Immature natural killer cell (primary cell): ENCODE measurements at regions not wholly inside any gene's neighbourhood (a gene's known extent, or its start where the extent isn't known, plus 50 kb on each side); places are given as distances from the start of the nearest gene placed in this dataset.

Experiments used
- DNase-seq, 3 donors: peaks; one replicate each; pipeline ENCODE4 v3.0.0; 2022; ENCODE audit warnings: mixed read lengths in 1 of 3
- H3K27ac Mint-ChIP-seq, 6 donors: one replicate each; pipeline ENCODE4 v1.8.0; 2020; ENCODE audit warnings: mixed read lengths in 6 of 6, mild to moderate bottlenecking in 5 of 6, inconsistent platforms in 4 of 6, moderate library complexity in 3 of 6
- H3K27me3 Mint-ChIP-seq, 3 donors: one replicate each; pipeline ENCODE4 v1.8.0; 2020 to 2021; ENCODE audit warnings: low read depth in 3 of 3, mild to moderate bottlenecking in 3 of 3, mixed read lengths in 3 of 3, moderate library complexity in 3 of 3, inconsistent platforms in 1 of 3
- H3K36me3 Mint-ChIP-seq, 3 donors: one replicate each; pipeline ENCODE4 v1.8.0; 2020; ENCODE audit warnings: mixed read lengths in 3 of 3, inconsistent platforms in 2 of 3, mild to moderate bottlenecking in 2 of 3
- H3K4me1 Mint-ChIP-seq, 2 donors: one replicate each; pipeline ENCODE4 v1.8.0; 2020; ENCODE audit warnings: inconsistent platforms in 2 of 2, mild to moderate bottlenecking in 2 of 2, mixed read lengths in 2 of 2, moderate library complexity in 1 of 2
- H3K4me3 Mint-ChIP-seq, 5 donors: one replicate each; pipeline ENCODE4 v1.8.0; 2020; ENCODE audit warnings: mild to moderate bottlenecking in 5 of 5, mixed read lengths in 5 of 5, inconsistent platforms in 3 of 5, moderate library complexity in 3 of 5
- H3K9me3 Mint-ChIP-seq, 6 donors: one replicate each; pipeline ENCODE4 v1.8.0; 2020; ENCODE audit warnings: mild to moderate bottlenecking in 6 of 6, mixed read lengths in 6 of 6, inconsistent platforms in 4 of 6, moderate library complexity in 3 of 6

GRCh38 chr18:78146136-78147085 is 833.2 kb upstream of the SALL3 start:
- Mint-ChIP-seq H3K4me3 (no peak overlapping the region), H3K27me3 (no peaks in the 10 kb centered on the region), H3K9me3 (no peaks in the 10 kb centered on the region), H3K27ac (no peak overlapping the region), H3K36me3 (no peaks in the 10 kb centered on the region), H3K4me1 (no peaks in the 10 kb centered on the region)
- DNase-seq: no peak

DNA sequence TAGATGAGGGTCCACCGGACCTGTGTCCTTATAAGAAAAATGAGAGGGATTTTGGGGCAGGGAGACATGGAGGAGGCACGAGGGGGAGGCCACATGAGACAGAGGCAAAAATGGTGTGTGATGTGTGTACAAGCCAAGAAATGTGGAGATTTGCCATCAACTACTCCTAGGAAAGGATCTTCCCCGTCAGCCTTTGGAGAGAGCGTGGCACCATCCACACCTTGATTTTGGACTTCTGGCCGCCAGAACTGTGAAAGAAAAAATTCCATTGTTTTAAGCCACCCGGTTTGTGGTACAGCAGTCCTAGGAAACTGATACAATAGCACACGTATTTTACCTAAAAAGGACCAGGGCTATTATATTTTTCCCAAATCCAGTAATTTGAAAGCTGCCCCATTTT is 829.0 kb upstream of the SALL3 start:
- H3K4me3 Mint-ChIP-seq: no peak overlapping the region
- no peaks in the 10 kb centered on the region for H3K9me3 Mint-ChIP-seq
- no peak overlapping the region for H3K27ac Mint-ChIP-seq
- H3K36me3 Mint-ChIP-seq: no peaks in the 10 kb centered on the region
- no peaks in the 10 kb centered on the region for H3K27me3 Mint-ChIP-seq
- DNase-seq: no peak
- no peaks in the 10 kb centered on the region for H3K4me1 Mint-ChIP-seq

DNA sequence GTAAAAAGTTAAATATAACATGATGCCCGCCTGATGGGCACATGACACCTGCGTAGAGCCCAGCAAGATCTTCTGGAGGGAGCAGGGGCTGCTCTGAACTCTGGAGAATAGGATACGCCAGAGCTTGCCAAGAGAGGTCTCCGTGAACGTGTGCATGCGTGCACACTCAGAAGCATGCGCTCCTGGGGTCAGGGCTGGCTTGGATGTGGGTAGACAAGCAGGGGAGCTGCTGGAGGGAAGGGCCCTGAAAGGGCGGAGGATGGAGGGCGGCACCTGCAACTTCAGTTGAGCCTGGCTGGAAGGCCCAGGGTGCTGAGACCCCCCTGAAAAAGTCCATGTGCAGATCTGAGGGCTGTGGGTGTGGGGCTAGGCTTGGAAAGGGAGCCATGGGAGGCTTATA is 828.4 kb upstream of the SALL3 start:
- no peaks in the 10 kb centered on the region for H3K36me3 Mint-ChIP-seq
- H3K4me3 Mint-ChIP-seq: no peak overlapping the region
- H3K27me3 Mint-ChIP-seq: no peaks in the 10 kb centered on the region
- no peak overlapping the region for H3K27ac Mint-ChIP-seq
- DNase-seq: no peak
- no peaks in the 10 kb centered on the region for H3K9me3 Mint-ChIP-seq
- H3K4me1 Mint-ChIP-seq: no peaks in the 10 kb centered on the region

GRCh38 chr18:78151948-78152725 is 827.5 kb upstream of the SALL3 start:
- H3K4me3 Mint-ChIP-seq: no peak overlapping the region

GRCh38 chr18:78153362-78153761 is 826.3 kb upstream of the SALL3 start:
- Mint-ChIP-seq H3K36me3 (no peaks in the 10 kb centered on the region), H3K27me3 (no peaks in the 10 kb centered on the region), H3K4me3 (no peak overlapping the region), H3K4me1 (no peaks in the 10 kb centered on the region), H3K9me3 (no peaks in the 10 kb centered on the region), H3K27ac (no peak overlapping the region)
- no peak for DNase-seq

More at GRCh38 chr18:78151948-78152725, 827.5 kb upstream of the SALL3 start:
- no peaks in the 10 kb centered on the region for H3K36me3 Mint-ChIP-seq
- H3K4me1 Mint-ChIP-seq: no peaks in the 10 kb centered on the region
- no peaks in the 10 kb centered on the region for H3K9me3 Mint-ChIP-seq
- no peak overlapping the region for H3K27ac Mint-ChIP-seq
- H3K27me3 Mint-ChIP-seq: no peaks in the 10 kb centered on the region
- no peak for DNase-seq

DNA sequence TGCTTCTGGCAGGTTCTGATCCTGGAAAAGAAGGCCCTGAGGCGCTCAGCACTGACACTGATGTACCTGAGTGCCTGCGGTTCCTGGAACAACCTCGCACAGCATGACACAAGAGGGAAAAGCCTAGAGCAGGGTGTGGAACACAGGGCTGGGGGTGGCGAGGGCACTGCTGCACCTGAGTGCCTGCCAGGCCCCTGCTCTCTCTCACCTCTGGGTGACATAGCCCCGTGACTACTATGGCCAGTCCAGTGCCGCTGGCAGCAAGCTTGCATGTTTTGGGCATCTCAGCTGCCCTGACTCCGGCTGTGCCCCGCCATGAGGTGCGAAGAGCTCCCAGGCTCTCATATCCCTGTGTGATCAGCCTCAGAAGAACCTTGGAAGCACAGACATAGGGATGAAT is 825.2 kb upstream of the SALL3 start:
- Mint-ChIP-seq H3K27ac (no peak overlapping the region), H3K4me3 (no peak overlapping the region), H3K9me3 (no peaks in the 10 kb centered on the region), H3K4me1 (no peaks in the 10 kb centered on the region), H3K36me3 (no peaks in the 10 kb centered on the region), H3K27me3 (no peaks in the 10 kb centered on the region)
- no peak for DNase-seq

- Mint-ChIP-seq H3K9me3 (no peaks in the 10 kb centered on the region), H3K4me3 (no peak overlapping the region), H3K27ac (no peak overlapping the region), H3K4me1 (no peaks in the 10 kb centered on the region), H3K36me3 (no peaks in the 10 kb centered on the region), H3K27me3 (no peaks in the 10 kb centered on the region)
- no peak for DNase-seq
These were observed 824.8 kb upstream of the SALL3 start for GRCh38 chr18:78154853-78155252.

- Mint-ChIP-seq H3K4me3 (no peak overlapping the region), H3K27me3 (no peaks in the 10 kb centered on the region)
- no peak for DNase-seq
These were observed 823.2 kb upstream of the SALL3 start for GRCh38 chr18:78156466-78156865.

GRCh38 chr18:78158943-78159342 is 820.7 kb upstream of the SALL3 start:
- no peak for DNase-seq
- H3K27me3 Mint-ChIP-seq: peaks cover 0 to 3% (median 0%) of the 10 kb centered on the region in 3 donors
- no peak overlapping the region for H3K4me3 Mint-ChIP-seq
- H3K36me3 Mint-ChIP-seq: no peaks in the 10 kb centered on the region
- H3K4me1 Mint-ChIP-seq: no peaks in the 10 kb centered on the region
- H3K9me3 Mint-ChIP-seq: peaks cover 0 to 1% (median 0%) of the 10 kb centered on the region in 6 donors
- no peak overlapping the region for H3K27ac Mint-ChIP-seq

More at GRCh38 chr18:78156466-78156865, 823.2 kb upstream of the SALL3 start:
- Mint-ChIP-seq H3K36me3 (no peaks in the 10 kb centered on the region), H3K27ac (no peak overlapping the region), H3K4me1 (no peaks in the 10 kb centered on the region), H3K9me3 (peaks cover 0 to 1% (median 0%) of the 10 kb centered on the region in 6 donors)

DNA sequence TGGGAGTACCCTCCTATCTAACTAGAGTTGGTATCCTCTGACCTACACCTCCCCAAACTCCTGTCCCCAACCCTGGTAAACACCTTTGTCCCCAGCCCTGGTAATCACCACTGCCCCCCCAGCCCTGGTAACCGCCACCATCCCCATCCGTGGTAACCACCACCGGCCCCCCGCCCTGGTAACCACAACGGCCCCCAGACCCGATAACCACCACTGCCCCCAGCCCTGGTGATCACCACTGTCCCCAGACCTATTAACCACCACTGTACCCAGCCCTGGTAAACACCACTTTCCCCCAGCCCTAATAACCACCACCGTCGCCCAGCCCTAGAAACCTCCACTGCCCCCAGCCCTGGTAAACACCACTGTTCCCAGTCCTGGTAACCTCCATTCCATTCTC is 820.2 kb upstream of the SALL3 start:
- Mint-ChIP-seq H3K4me3 (no peak overlapping the region), H3K9me3 (peaks cover 0 to 1% (median 0%) of the 10 kb centered on the region in 6 donors), H3K27ac (no peak overlapping the region), H3K27me3 (peaks cover 0 to 3% (median 0%) of the 10 kb centered on the region in 3 donors), H3K36me3 (no peaks in the 10 kb centered on the region), H3K4me1 (no peaks in the 10 kb centered on the region)
- no peak for DNase-seq

DNA sequence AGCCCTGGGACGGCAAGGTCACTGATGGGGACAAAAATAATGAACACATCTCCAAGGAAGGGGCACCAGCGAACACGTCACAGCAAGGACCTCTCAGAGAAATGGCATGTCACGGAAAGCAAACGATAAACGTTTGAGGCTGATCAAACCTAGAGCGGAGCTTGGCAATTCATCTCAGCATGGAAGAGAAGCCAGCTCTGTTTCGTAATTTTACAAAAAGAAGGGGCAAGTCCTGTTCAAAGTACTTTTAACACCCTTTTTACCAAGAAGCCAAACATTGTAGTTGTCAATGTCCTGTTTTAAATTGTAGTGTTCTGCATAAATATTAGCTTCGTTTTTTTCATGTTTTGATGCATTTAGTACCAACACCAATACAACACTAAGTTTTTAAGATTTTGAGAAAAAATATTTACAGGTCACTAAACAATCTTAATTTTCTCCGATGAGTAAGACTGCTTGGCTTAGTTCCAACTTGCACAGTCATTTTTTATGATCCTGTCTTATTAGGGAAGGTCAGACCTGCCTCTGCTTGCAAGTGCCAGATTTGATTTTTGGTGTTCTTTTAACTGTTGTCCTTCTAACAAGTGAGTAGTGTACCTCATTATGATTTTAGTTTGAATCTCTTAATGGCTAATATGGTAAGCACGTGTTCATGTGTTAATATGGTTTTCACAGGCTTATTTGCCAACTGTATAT is 818.5 kb upstream of the SALL3 start:
- Mint-ChIP-seq H3K27me3 (peaks cover 0 to 3% (median 0%) of the 10 kb centered on the region in 3 donors), H3K4me3 (no peak overlapping the region), H3K9me3 (peaks cover 0 to 3% (median 0%) of the 10 kb centered on the region in 6 donors), H3K36me3 (no peaks in the 10 kb centered on the region), H3K27ac (no peak overlapping the region), H3K4me1 (no peaks in the 10 kb centered on the region)
- no peak for DNase-seq

- H3K27me3 Mint-ChIP-seq: peaks cover 0 to 4% (median 4%) of the 10 kb centered on the region in 3 donors
- H3K9me3 Mint-ChIP-seq: peaks cover 0 to 8% (median under 1%) of the 10 kb centered on the region in 6 donors
- no peak overlapping the region for H3K27ac Mint-ChIP-seq
These were observed 814.1 kb upstream of the SALL3 start for GRCh38 chr18:78165525-78165924.

GRCh38 chr18:78168526-78168925 is 811.1 kb upstream of the SALL3 start:
- Mint-ChIP-seq H3K4me3 (no peak overlapping the region), H3K36me3 (no peaks in the 10 kb centered on the region), H3K9me3 (peaks cover 0 to 7% (median under 1%) of the 10 kb centered on the region in 6 donors), H3K4me1 (no peaks in the 10 kb centered on the region), H3K27me3 (peaks cover 0 to 4% (median 2%) of the 10 kb centered on the region in 3 donors), H3K27ac (no peak overlapping the region)
- no peak for DNase-seq

More at GRCh38 chr18:78165525-78165924, 814.1 kb upstream of the SALL3 start:
- no peak for DNase-seq
- Mint-ChIP-seq H3K36me3 (no peaks in the 10 kb centered on the region), H3K4me1 (no peaks in the 10 kb centered on the region), H3K4me3 (no peak overlapping the region)
